Keratinocyte (primary cell): ENCODE measurements at regions not wholly inside any gene's neighbourhood (a gene's known extent, or its start where the extent isn't known, plus 50 kb on each side); places are given as distances from the start of the nearest gene placed in this dataset.

Experiments
- DNase-seq: peaks from one replicate; pipeline ENCODE4 v3.0.0-alpha.2; 2011; ENCODE audit warnings: low read depth, missing footprints, low spot score
- FAIRE-seq: peaks from 2 replicates; lab custom pipeline; 2011; peaks lifted over from hg19 to GRCh38; lab: Jason Lieb, UNC
- H2AFZ ChIP-seq: 2 replicates; pipeline ENCODE4 v1.6.0; 2012; ENCODE audit warnings: low read length, control low read depth, inconsistent platforms; ENCODE audit not compliant: control insufficient read depth
- H3K27ac ChIP-seq: 2 replicates; pipeline ENCODE4 v1.5.1; 2011; ENCODE audit warnings: low read length; ENCODE audit not compliant: control insufficient read depth, insufficient read depth
- H3K27me3 ChIP-seq: 3 replicates; pipeline ENCODE4 v1.6.0; 2011; ENCODE audit warnings: low read length; ENCODE audit not compliant: control insufficient read depth, insufficient read depth; ENCODE audit errors: extremely low read depth
- H3K36me3 ChIP-seq, 2 experiments: 2 replicates in 1 of 2; 3 replicates in 1 of 2; pipeline ENCODE4 v1.5.1; 2011; ENCODE audit warnings: low read length in 2 of 2, mild to moderate bottlenecking in 1 of 2; ENCODE audit not compliant: control insufficient read depth in 2 of 2, insufficient read depth in 2 of 2; ENCODE audit errors: extremely low read depth in 1 of 2
- H3K4me1 ChIP-seq: 3 replicates; pipeline ENCODE4 v1.5.1; 2011; ENCODE audit warnings: low read length; ENCODE audit not compliant: control insufficient read depth, insufficient read depth; ENCODE audit errors: extremely low read depth
- H3K4me2 ChIP-seq: 3 replicates; pipeline ENCODE4 v1.6.0; 2011; ENCODE audit warnings: low read depth, low read length; ENCODE audit not compliant: control insufficient read depth, insufficient read depth; ENCODE audit errors: extremely low read depth
- H3K4me3 ChIP-seq, 3 experiments: fragments of 200-600 bp in 1 of 3; sonication (generic) in 1 of 3; 2 replicates in 2 of 3; 3 replicates in 1 of 3; pipeline ENCODE4 v1.5.1; 2011 to 2016; ENCODE audit warnings: low read length in 3 of 3, mild to moderate bottlenecking in 3 of 3, control low read depth in 2 of 3, inconsistent platforms in 1 of 3, low read depth in 1 of 3, mixed read lengths in 1 of 3, mixed run types in 1 of 3, moderate library complexity in 1 of 3; ENCODE audit not compliant: control insufficient read depth in 2 of 3, insufficient read depth in 2 of 3; ENCODE audit errors: extremely low read depth in 1 of 3
- H3K79me2 ChIP-seq: 2 replicates; pipeline ENCODE4 v1.6.0; 2012; ENCODE audit warnings: low read length; ENCODE audit not compliant: control insufficient read depth, insufficient read depth
- H3K9ac ChIP-seq: 3 replicates; pipeline ENCODE4 v1.6.0; 2011; ENCODE audit warnings: low read length; ENCODE audit not compliant: control insufficient read depth, insufficient read depth; ENCODE audit errors: extremely low read depth
- H3K9me1 ChIP-seq: 3 replicates; pipeline ENCODE4 v1.6.0; 2011; ENCODE audit warnings: low read length; ENCODE audit not compliant: control insufficient read depth, insufficient read depth; ENCODE audit errors: extremely low read depth
- H3K9me3 ChIP-seq: 2 replicates; pipeline ENCODE4 v1.5.1; 2012; ENCODE audit warnings: low read depth, low read length; ENCODE audit not compliant: control insufficient read depth
- H4K20me1 ChIP-seq: 3 replicates; pipeline ENCODE4 v1.6.0; 2011; ENCODE audit warnings: low read length; ENCODE audit not compliant: control insufficient read depth, insufficient read depth; ENCODE audit errors: extremely low read depth
- EZH2 ChIP-seq: IDR thresholded peaks from one replicate; pipeline ENCODE4 v1.6.1; 2012; ENCODE audit warnings: inconsistent platforms, mild to moderate bottlenecking, low read length, moderate library complexity
- dilution Hi-C: fragments of 300-500 bp; cut with MboI; formaldehyde crosslinking; loops from one replicate; pipeline ENCODE4 v1.7.0; 2020; ENCODE audit warnings: low sequenced_read_pairs; ENCODE audit not compliant: extremely low pct_ligation_motif_present
- TF ChIP-seq, protein P1 (sequence below), 3 experiments: IDR thresholded peaks in 1 of 3; conservative IDR thresholded peaks in 1 of 3; optimal IDR thresholded peaks in 1 of 3; 2 replicates in 2 of 3; 3 replicates in 1 of 3; pipeline versions ENCODE3 to v1.5.1; 2011; ENCODE audit warnings: low read length in 3 of 3, mild to moderate bottlenecking in 3 of 3, moderate library complexity in 2 of 3, control low read depth in 1 of 3, inconsistent platforms in 1 of 3; ENCODE audit not compliant: insufficient read depth in 2 of 3; ENCODE audit errors: extremely low read depth in 1 of 3

- FAIRE-seq (no peak), DNase-seq (no peak)
- Histone ChIP-seq H3K36me3 (no peaks in the 10 kb centered on the region), H3K27ac (no peak overlapping the region), H3K9ac (no peak overlapping the region), H4K20me1 (no peaks in the 10 kb centered on the region), H3K9me3 (no peaks in the 10 kb centered on the region), H2AFZ (no peak overlapping the region), H3K4me1 (no peaks in the 10 kb centered on the region), H3K4me2 (no peak overlapping the region), H3K79me2 (no peaks in the 10 kb centered on the region), H3K27me3 (no peaks in the 10 kb centered on the region), H3K9me1 (no peaks in the 10 kb centered on the region), H3K4me3 (no peak overlapping the region)
- no peak for TF ChIP-seq EZH2
- TF ChIP-seq, protein P1, sequence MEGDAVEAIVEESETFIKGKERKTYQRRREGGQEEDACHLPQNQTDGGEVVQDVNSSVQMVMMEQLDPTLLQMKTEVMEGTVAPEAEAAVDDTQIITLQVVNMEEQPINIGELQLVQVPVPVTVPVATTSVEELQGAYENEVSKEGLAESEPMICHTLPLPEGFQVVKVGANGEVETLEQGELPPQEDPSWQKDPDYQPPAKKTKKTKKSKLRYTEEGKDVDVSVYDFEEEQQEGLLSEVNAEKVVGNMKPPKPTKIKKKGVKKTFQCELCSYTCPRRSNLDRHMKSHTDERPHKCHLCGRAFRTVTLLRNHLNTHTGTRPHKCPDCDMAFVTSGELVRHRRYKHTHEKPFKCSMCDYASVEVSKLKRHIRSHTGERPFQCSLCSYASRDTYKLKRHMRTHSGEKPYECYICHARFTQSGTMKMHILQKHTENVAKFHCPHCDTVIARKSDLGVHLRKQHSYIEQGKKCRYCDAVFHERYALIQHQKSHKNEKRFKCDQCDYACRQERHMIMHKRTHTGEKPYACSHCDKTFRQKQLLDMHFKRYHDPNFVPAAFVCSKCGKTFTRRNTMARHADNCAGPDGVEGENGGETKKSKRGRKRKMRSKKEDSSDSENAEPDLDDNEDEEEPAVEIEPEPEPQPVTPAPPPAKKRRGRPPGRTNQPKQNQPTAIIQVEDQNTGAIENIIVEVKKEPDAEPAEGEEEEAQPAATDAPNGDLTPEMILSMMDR (optimal IDR thresholded peaks at IDR 0.05 in 1 of 3, IDR thresholded peaks at IDR 0.05 in 1 of 3, conservative IDR thresholded peaks at IDR 0.05 in 1 of 3; ENCODE audit: extremely low read depth in 1 of 3, insufficient read depth in 2 of 3, low read length in 3 of 3): no peak
- dilution Hi-C loops: no loop called here
These were observed 205.4 kb upstream of the GK2 start for GRCh38 chr4:79613269-79613935.

DNA sequence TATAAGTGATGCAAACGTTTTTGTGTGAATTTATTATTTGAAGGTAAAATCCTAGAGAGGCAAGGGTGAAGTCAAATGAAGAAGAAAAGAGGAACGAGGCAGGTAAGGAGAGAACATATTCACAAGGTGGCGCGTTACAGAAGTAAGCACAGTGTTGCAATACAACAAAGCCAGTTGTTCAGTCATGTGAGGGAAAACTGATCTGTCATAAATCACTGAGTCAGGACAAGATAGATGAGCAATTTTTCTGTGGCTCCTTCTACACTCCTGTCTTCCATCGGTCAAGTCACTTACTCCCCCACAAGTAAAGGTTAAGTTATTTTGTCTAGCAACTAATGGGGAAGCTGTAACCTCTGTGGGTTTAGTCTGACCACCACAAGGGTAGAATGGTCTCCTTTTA is 203.0 kb upstream of the GK2 start:
- dilution Hi-C loops: no loop called here
- no peak for FAIRE-seq
- no peak for TF ChIP-seq EZH2
- TF ChIP-seq, protein P1 (optimal IDR thresholded peaks at IDR 0.05 in 1 of 3, IDR thresholded peaks at IDR 0.05 in 1 of 3, conservative IDR thresholded peaks at IDR 0.05 in 1 of 3; ENCODE audit: extremely low read depth in 1 of 3, insufficient read depth in 2 of 3, low read length in 3 of 3): no peak

More for the DNA sequence above, 203.0 kb upstream of the GK2 start:
- Histone ChIP-seq H3K4me1 (no peaks in the 10 kb centered on the region), H3K9me3 (no peaks in the 10 kb centered on the region), H4K20me1 (no peaks in the 10 kb centered on the region), H3K4me2 (no peak overlapping the region), H3K36me3 (no peaks in the 10 kb centered on the region), H3K9me1 (no peaks in the 10 kb centered on the region), H3K9ac (no peak overlapping the region), H3K79me2 (no peaks in the 10 kb centered on the region), H3K4me3 (no peak overlapping the region), H3K27me3 (no peaks in the 10 kb centered on the region), H3K27ac (no peak overlapping the region), H2AFZ (no peak overlapping the region)
- no peak for DNase-seq
